Uterus (tissue), 3 donors: ENCODE measurements at regions not wholly inside any gene's neighbourhood (a gene's known extent, or its start where the extent isn't known, plus 50 kb on each side); places are given as distances from the start of the nearest gene placed in this dataset.

Source experiments
- DNase-seq, 2 donors: peaks; one replicate each; pipeline ENCODE4 v3.0.0-alpha.2; 2019 to 2020
- H3K27ac ChIP-seq, 2 donors: fragments of 200-600 bp; sonication (generic); 1 replicate in 1 of 2; 2 replicates in 1 of 2; pipeline ENCODE4 v1.5.1; 2016 to 2018
- H3K27me3 ChIP-seq, 2 donors: fragments of 200-600 bp; sonication (generic); one replicate each; pipeline ENCODE4 v1.5.1; 2018 to 2019; ENCODE audit warnings: control low read depth in 1 of 2
- H3K36me3 ChIP-seq, 2 donors: fragments of 200-600 bp; sonication (generic); one replicate each; pipeline ENCODE4 v1.5.1; 2019; ENCODE audit warnings: control low read depth in 1 of 2
- H3K4me1 ChIP-seq, 2 donors: fragments of 200-600 bp; sonication (generic); one replicate each; pipeline ENCODE4 v1.5.1; 2018 to 2019; ENCODE audit warnings: control low read depth in 1 of 2
- H3K4me3 ChIP-seq, 2 donors: fragments of 200-600 bp; sonication (generic); 1 replicate in 1 of 2; 2 replicates in 1 of 2; pipeline ENCODE4 v1.5.1; 2018 to 2019; ENCODE audit warnings: mild to moderate bottlenecking in 1 of 2
- H3K9me3 ChIP-seq, 2 donors: fragments of 200-600 bp; sonication (generic); one replicate each; pipeline ENCODE4 v1.5.1; 2019; ENCODE audit warnings: control low read depth in 1 of 2
- POLR2A ChIP-seq, 2 donors: fragments of 450-650 bp; IDR thresholded peaks; one replicate each; pipeline ENCODE4 v1.6.1; 2016; ENCODE audit warnings: antibody characterized with exemption in 2 of 2, mild to moderate bottlenecking in 1 of 2, moderate library complexity in 1 of 2
- intact Hi-C: fragments of 100-400 bp; cut with DNase I; formaldehyde crosslinking; loops from one replicate; pipeline ENCODE4 v1.15.1; 2023; ENCODE audit warnings: low total_unique reads
- TF ChIP-seq, protein P1 (sequence below), 4 experiments: fragments of 200-600 bp in 2 of 4; fragments of 450-650 bp in 2 of 4; sonication (generic) in 2 of 4; IDR thresholded peaks; one replicate each; pipeline ENCODE4 v1.5.1; 2016 to 2019; ENCODE audit warnings: antibody characterized with exemption in 4 of 4, mild to moderate bottlenecking in 2 of 4, moderate library complexity in 1 of 4
- donor health status: DM: yes; HTN: yes; CAD: no.

DNA sequence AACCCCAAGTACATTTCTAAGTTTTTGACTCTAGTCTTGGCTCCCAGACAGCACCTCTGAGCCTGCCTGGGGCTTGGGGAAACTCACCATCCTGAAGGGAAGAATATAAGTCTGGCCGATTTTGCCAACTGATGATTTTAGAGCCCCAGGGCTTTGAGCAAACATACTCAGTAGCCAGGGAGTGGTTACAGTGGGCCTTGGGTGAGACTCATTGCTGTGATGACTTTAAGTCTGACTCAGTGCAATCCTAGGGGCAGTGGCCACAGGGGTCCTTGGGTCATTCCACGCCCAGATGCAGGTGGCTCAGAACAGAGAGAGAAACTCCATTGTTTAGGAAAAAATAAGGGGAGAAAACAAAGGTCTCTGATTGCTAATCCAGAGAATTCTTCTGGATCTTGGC is 312.0 kb upstream of the EDIL3 start:
- H3K27me3 ChIP-seq: no peaks in the 10 kb centered on the region
- no peaks in the 10 kb centered on the region for H3K36me3 ChIP-seq
- no peak for DNase-seq
- H3K27ac ChIP-seq: no peak overlapping the region
- H3K4me3 ChIP-seq: no peak overlapping the region
- H3K9me3 ChIP-seq: no peaks in the 10 kb centered on the region
- no peaks in the 10 kb centered on the region for H3K4me1 ChIP-seq
- TF ChIP-seq, protein P1, sequence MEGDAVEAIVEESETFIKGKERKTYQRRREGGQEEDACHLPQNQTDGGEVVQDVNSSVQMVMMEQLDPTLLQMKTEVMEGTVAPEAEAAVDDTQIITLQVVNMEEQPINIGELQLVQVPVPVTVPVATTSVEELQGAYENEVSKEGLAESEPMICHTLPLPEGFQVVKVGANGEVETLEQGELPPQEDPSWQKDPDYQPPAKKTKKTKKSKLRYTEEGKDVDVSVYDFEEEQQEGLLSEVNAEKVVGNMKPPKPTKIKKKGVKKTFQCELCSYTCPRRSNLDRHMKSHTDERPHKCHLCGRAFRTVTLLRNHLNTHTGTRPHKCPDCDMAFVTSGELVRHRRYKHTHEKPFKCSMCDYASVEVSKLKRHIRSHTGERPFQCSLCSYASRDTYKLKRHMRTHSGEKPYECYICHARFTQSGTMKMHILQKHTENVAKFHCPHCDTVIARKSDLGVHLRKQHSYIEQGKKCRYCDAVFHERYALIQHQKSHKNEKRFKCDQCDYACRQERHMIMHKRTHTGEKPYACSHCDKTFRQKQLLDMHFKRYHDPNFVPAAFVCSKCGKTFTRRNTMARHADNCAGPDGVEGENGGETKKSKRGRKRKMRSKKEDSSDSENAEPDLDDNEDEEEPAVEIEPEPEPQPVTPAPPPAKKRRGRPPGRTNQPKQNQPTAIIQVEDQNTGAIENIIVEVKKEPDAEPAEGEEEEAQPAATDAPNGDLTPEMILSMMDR (IDR thresholded peaks at IDR 0.05): no peak
- no peak for TF ChIP-seq POLR2A (IDR thresholded peaks at IDR 0.05)
- intact Hi-C loops: no loop called here

- TF ChIP-seq POLR2A (IDR thresholded peaks at IDR 0.05): no peak
- TF ChIP-seq, protein P1 (IDR thresholded peaks at IDR 0.05): no peak
- intact Hi-C loops: no loop called here
- Histone ChIP-seq H3K9me3 (no peaks in the 10 kb centered on the region), H3K27ac (no peak overlapping the region), H3K4me1 (no peaks in the 10 kb centered on the region), H3K36me3 (no peaks in the 10 kb centered on the region), H3K4me3 (no peak overlapping the region), H3K27me3 (no peaks in the 10 kb centered on the region)
- no peak for DNase-seq
Measured at GRCh38 chr5:84695330-84695729, 310.6 kb upstream of the EDIL3 start.

- TF ChIP-seq, protein P1 (IDR thresholded peaks at IDR 0.05): no peak
- no peak for TF ChIP-seq POLR2A (IDR thresholded peaks at IDR 0.05)
- DNase-seq: no peak
- H3K27me3 ChIP-seq: no peaks in the 10 kb centered on the region
- no peaks in the 10 kb centered on the region for H3K9me3 ChIP-seq
- intact Hi-C loops: no loop called here
- no peaks in the 10 kb centered on the region for H3K36me3 ChIP-seq
- no peak overlapping the region for H3K4me3 ChIP-seq
- H3K27ac ChIP-seq: no peak overlapping the region
- H3K4me1 ChIP-seq: no peaks in the 10 kb centered on the region
Measured at GRCh38 chr5:84693256-84693655, 308.6 kb upstream of the EDIL3 start.

DNA sequence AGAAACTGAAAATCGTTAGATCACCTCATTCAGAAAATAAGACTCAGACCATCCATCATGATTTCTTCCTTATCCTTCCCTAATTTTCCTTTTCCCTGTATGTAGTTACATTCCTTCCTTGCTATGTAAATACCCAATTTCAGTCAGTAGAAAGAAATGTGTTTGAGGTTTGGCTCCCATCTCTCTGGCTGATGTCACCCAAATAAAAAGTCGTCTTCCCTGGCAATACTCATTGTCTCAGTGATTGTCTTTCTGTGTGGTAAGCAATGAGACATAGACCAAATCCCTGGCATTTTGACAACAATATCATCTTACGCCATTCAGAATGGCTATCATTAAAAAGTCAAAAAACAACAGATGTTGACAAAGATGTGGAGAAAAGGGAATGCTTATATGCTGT is 303.9 kb upstream of the EDIL3 start:
- Histone ChIP-seq H3K9me3 (no peaks in the 10 kb centered on the region), H3K27ac (no peak overlapping the region), H3K4me3 (no peak overlapping the region), H3K36me3 (no peaks in the 10 kb centered on the region), H3K27me3 (no peaks in the 10 kb centered on the region), H3K4me1 (no peaks in the 10 kb centered on the region)
- no peak for DNase-seq
- TF ChIP-seq POLR2A (IDR thresholded peaks at IDR 0.05): no peak
- TF ChIP-seq, protein P1 (IDR thresholded peaks at IDR 0.05): no peak
- intact Hi-C loops: no loop called here

DNA sequence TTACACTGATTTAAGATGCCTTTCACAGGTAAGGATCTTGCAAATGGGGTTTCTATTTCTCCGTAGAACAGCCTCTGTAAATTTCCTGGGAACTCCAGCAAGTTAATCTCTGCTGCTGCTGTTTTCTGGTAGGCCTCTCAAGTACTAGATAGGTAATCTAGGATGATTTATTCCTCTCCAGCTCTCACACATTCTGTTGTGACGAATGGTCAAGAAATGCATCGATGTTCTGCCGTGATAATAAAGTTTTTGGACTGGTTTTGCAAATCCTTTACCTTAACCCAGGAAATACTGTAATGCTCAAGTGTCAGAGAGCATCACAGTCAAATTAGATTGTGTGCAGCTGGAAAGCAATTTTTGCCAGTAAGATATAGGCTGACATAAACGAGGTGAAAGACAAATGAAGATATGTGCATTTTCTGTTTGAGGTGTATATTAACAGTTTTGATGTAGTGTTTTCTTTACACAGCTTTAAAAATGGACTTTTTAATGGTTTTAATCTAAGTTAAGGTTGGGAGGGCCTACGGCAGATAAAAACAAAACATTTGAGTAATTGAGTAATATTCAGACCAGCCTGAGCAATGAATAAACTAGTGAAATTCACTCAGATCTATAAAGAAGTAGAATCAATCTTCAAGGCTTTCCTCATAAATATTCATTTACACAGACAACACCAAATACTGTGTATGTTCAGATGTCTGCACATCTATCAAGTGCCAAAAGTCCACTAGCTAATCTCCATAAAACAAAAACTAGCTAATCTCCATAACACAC is 300.6 kb upstream of the EDIL3 start:
- Histone ChIP-seq H3K27ac (no peak overlapping the region), H3K9me3 (no peaks in the 10 kb centered on the region), H3K4me3 (no peak overlapping the region), H3K27me3 (no peaks in the 10 kb centered on the region), H3K36me3 (no peaks in the 10 kb centered on the region), H3K4me1 (no peaks in the 10 kb centered on the region)
- intact Hi-C loops: no loop called here
- TF ChIP-seq, protein P1 (IDR thresholded peaks at IDR 0.05): no peak
- no peak for TF ChIP-seq POLR2A (IDR thresholded peaks at IDR 0.05)
- no peak for DNase-seq
